Neuron (in vitro differentiated cells): ENCODE measurements at regions not wholly inside any gene's neighbourhood (a gene's known extent, or its start where the extent isn't known, plus 50 kb on each side); places are given as distances from the start of the nearest gene placed in this dataset.
"Not testable (repeated sequence)": the region's sequence is repeated elsewhere in the genome, so short reads cannot be mapped to it uniquely, and the experiment has no call there.

Experiments used
- H2AFZ ChIP-seq: one replicate; pipeline ENCODE4 v1.6.1; 2013; ENCODE audit warnings: low read depth, mild to moderate bottlenecking, inconsistent platforms, low read length, moderate library complexity
- H3K27me3 ChIP-seq: one replicate; pipeline ENCODE4 v1.6.1; 2013; ENCODE audit warnings: low read length; ENCODE audit not compliant: insufficient read depth
- H3K36me3 ChIP-seq: one replicate; pipeline ENCODE4 v1.6.1; 2013; ENCODE audit warnings: low read length; ENCODE audit not compliant: insufficient read depth
- H3K4me1 ChIP-seq: one replicate; pipeline ENCODE4 v1.6.1; 2013; ENCODE audit warnings: low read length; ENCODE audit not compliant: insufficient read depth
- H3K4me3 ChIP-seq: 2 replicates; pipeline ENCODE4 v1.5.1; 2013; ENCODE audit warnings: mild to moderate bottlenecking, low read length, moderate library complexity
- H3K9me3 ChIP-seq: one replicate; pipeline ENCODE4 v1.6.1; 2013; ENCODE audit warnings: low read length

- Histone ChIP-seq H3K9me3 (no peaks in the 10 kb centered on the region), H3K4me3 (no peak overlapping the region), H3K4me1 (no peaks in the 10 kb centered on the region), H2AFZ (no peak overlapping the region), H3K36me3 (no peaks in the 10 kb centered on the region), H3K27me3 (no peaks in the 10 kb centered on the region)
These were observed 72.4 kb upstream of the BBX start for GRCh38 chr3:107450254-107450893.

- Histone ChIP-seq H3K36me3 (no peaks in the 10 kb centered on the region), H2AFZ (no peak overlapping the region), H3K4me1 (no peaks in the 10 kb centered on the region), H3K9me3 (no peaks in the 10 kb centered on the region), H3K27me3 (no peaks in the 10 kb centered on the region), H3K4me3 (no peak overlapping the region)
These were observed 70.3 kb upstream of the BBX start for GRCh38 chr3:107452436-107452835.

GRCh38 chr3:107453504-107453903, 69.3 kb upstream of the BBX start:
- no peaks in the 10 kb centered on the region for H3K27me3 ChIP-seq
- H3K4me1 ChIP-seq = no peaks in the 10 kb centered on the region
- no peak overlapping the region for H2AFZ ChIP-seq
- no peaks in the 10 kb centered on the region for H3K36me3 ChIP-seq
- no peaks in the 10 kb centered on the region for H3K9me3 ChIP-seq
- no peak overlapping the region for H3K4me3 ChIP-seq

GRCh38 chr3:107455621-107456020, 67.1 kb upstream of the BBX start:
- H3K9me3 ChIP-seq = no peaks in the 10 kb centered on the region
- no peaks in the 10 kb centered on the region for H3K27me3 ChIP-seq
- H3K4me3 ChIP-seq = no peak overlapping the region

DNA sequence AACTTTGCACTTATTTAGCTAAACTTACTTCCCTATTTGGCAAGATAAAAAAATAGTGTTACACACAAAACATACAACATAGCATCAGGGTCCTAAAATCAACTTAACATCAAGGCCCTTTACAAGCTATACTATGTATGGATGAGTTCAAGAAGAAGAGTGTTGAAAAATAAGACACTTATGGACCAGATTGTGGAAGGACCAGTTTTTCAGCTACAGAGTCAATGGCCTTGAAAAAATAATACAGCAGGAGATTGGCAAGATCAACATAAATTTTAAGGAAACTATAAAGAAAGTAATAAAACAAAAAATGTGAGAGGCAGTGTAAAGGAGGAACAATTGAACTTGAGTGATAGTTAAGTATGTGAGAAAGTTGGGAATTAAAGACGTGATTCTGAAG, 66.3 kb upstream of the BBX start:
- H3K4me1 ChIP-seq = no peaks in the 10 kb centered on the region
- H3K9me3 ChIP-seq = no peaks in the 10 kb centered on the region
- H3K36me3 ChIP-seq = no peaks in the 10 kb centered on the region
- H3K27me3 ChIP-seq = no peaks in the 10 kb centered on the region
- H3K4me3 ChIP-seq = no peak overlapping the region
- H2AFZ ChIP-seq = no peak overlapping the region

More at GRCh38 chr3:107455621-107456020, 67.1 kb upstream of the BBX start:
- Histone ChIP-seq H2AFZ (no peak overlapping the region), H3K36me3 (no peaks in the 10 kb centered on the region), H3K4me1 (no peaks in the 10 kb centered on the region)

- H3K27me3 ChIP-seq = no peaks in the 10 kb centered on the region
- H3K36me3 ChIP-seq = no peaks in the 10 kb centered on the region
- H3K9me3 ChIP-seq = no peaks in the 10 kb centered on the region
- H2AFZ ChIP-seq = no peak overlapping the region
- H3K4me1 ChIP-seq = no peaks in the 10 kb centered on the region
- H3K4me3 ChIP-seq = no peak overlapping the region
These were observed 63.9 kb upstream of the BBX start for GRCh38 chr3:107458871-107459270.

DNA sequence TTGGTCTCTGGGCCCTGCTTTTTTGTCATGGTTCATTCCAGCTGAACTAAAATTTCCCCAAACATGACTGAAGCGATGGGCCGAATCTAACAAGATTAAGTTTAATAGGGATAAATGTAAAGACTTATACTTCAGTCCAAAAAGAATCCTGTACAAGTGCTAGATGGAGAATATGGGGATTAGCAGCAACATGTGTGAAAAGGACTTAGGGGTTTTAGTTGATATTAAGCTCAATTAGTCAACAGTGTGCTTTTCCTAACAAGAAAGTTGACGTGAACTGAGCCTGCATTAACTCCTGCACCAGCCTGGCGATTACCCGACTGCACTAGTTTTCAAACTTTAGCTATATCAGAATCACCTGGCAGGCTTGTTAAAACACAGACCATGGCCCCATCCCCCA, 61.0 kb upstream of the BBX start:
- no peaks in the 10 kb centered on the region for H3K4me1 ChIP-seq
- H3K27me3 ChIP-seq = no peaks in the 10 kb centered on the region
- H2AFZ ChIP-seq = no peak overlapping the region
- H3K36me3 ChIP-seq = no peaks in the 10 kb centered on the region
- no peak overlapping the region for H3K4me3 ChIP-seq
- no peaks in the 10 kb centered on the region for H3K9me3 ChIP-seq

- H2AFZ ChIP-seq = no peak overlapping the region
- no peak overlapping the region for H3K4me3 ChIP-seq
These were observed 58.7 kb upstream of the BBX start for GRCh38 chr3:107464037-107464436.

DNA sequence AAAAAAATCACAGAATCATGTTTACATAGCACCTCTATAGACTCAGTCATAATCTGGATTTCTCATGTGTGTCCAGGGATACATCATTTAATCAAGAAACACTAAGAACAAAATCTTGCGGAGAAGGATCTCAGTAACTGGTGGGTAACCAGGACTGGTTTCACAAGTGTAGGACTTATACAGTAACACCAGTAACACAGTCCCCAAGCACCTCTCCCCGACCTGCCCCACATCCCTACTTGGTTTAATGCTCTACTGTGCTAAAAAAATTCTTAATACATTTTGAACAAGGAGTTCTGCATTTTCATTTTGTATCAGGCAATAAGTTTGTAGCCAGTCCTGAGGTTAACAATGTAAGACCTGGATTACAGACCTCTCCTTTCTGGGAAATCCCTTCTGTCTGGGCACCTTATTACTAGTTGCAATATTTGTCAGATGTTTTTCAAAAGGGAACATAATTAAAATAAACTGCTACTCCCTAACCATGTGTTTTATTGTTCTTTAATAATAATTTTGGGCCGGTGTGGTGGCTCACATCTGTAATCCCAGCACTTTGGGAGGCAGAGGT, 57.6 kb upstream of the BBX start:
- Histone ChIP-seq H3K9me3 (no peaks in the 10 kb centered on the region), H3K27me3 (no peaks in the 10 kb centered on the region), H3K36me3 (no peaks in the 10 kb centered on the region), H3K4me1 (no peaks in the 10 kb centered on the region), H2AFZ (no peak overlapping the region), H3K4me3 (no peak overlapping the region)

More at GRCh38 chr3:107464037-107464436, 58.7 kb upstream of the BBX start:
- Histone ChIP-seq H3K9me3 (no peaks in the 10 kb centered on the region), H3K27me3 (no peaks in the 10 kb centered on the region), H3K36me3 (no peaks in the 10 kb centered on the region), H3K4me1 (no peaks in the 10 kb centered on the region)

DNA sequence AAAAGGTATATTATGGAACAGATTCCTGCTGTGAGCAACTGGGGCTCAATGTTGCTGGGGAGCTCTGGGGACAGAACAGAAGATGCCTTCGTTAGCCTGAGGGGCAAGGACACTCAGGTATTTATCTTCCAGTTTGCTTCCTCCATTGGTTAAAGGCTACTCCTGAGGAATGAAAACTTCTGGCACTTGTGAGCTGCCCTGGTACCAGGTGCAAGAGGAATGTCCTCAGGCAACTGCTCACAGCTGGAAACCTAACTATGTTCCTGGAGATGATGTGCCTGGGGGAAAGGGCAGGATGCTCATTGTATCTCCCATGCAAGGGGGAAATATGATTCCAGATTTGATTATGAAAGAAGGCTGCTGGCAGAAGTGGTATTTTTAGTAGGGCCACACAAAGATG, 54.0 kb upstream of the BBX start:
- Histone ChIP-seq H3K4me1 (no peaks in the 10 kb centered on the region), H3K27me3 (no peaks in the 10 kb centered on the region), H3K9me3 (no peaks in the 10 kb centered on the region), H3K36me3 (no peaks in the 10 kb centered on the region), H3K4me3 (no peak overlapping the region), H2AFZ (no peak overlapping the region)

DNA sequence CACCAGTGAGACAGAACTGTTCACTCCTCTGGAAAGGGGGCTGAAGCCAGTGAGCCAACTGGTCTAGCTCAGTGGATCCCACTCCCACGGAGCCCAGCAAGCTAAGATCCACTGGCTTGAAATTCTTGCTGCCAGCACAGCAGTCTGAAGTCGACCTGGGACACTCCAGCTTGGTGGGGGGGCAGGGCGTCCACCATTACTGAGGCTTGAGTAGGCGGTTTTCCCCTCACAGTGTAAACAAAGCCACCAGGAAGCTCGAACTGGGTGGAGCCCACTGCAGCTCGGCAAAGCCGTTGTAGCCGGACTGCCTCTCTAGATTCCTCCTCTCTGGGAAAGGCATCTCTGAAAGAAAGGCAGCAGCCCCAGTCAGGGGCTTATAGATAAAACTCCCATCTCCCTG, 52.3 kb upstream of the BBX start:
- not testable (repeated sequence) for H3K27me3 ChIP-seq, H3K36me3 ChIP-seq, H3K4me1 ChIP-seq, H2AFZ ChIP-seq, H3K4me3 ChIP-seq, H3K9me3 ChIP-seq
